ENCODE measurements at regions not wholly inside any gene's neighbourhood (a gene's known extent, or its start where the extent isn't known, plus 50 kb on each side); places are given as distances from the start of the nearest gene placed in this dataset.

- no peak for FAIRE-seq
- WGBS, 3 donors, result 84 to 92% (median 88%) methylated on average over 4 of the region's 4 CpGs
These were observed 543.1 kb upstream of the NECTIN3 start for GRCh38 chr3:110528305-110529121.

GRCh38 chr3:110530902-110531301 is 540.7 kb upstream of the NECTIN3 start:
- DNase-seq, result no peak
- no peaks in the 10 kb centered on the region for H3K27me3 ChIP-seq (ENCODE audit: control insufficient read depth in 3 of 3, insufficient read depth in 3 of 3, low read length in 3 of 3)
- 73 to 83% (median 74%) methylated on average over 2 of the region's 2 CpGs for WGBS, 3 donors
- no peak for FAIRE-seq
- no peak overlapping the region for H3K27ac ChIP-seq (ENCODE audit: low read depth in 1 of 3, low read length in 2 of 3)
- peaks cover 0 to 13% (median 0%) of the 10 kb centered on the region in 3 donors for H3K4me1 ChIP-seq (ENCODE audit: control insufficient read depth in 3 of 3, insufficient read depth in 2 of 3, low read depth in 1 of 3, low read length in 2 of 3)
- H3K9me3 ChIP-seq (ENCODE audit: control insufficient read depth in 2 of 2, insufficient read depth in 1 of 2, low read depth in 1 of 2, low read length in 1 of 2), result peaks cover 0 to 4% of the 10 kb centered on the region in 2 donors
- no peak overlapping the region for H3K4me3 ChIP-seq (ENCODE audit: low read depth in 1 of 3, low read length in 3 of 3)
- H3K36me3 ChIP-seq (ENCODE audit: control insufficient read depth in 3 of 3, insufficient read depth in 2 of 3, low read depth in 1 of 3, low read length in 3 of 3), result no peaks in the 10 kb centered on the region

More at GRCh38 chr3:110528305-110529121, 543.1 kb upstream of the NECTIN3 start:
- H3K27me3 ChIP-seq (ENCODE audit: control insufficient read depth in 3 of 3, insufficient read depth in 3 of 3, low read length in 3 of 3), result no peaks in the 10 kb centered on the region
- H3K9me3 ChIP-seq (ENCODE audit: control insufficient read depth in 2 of 2, insufficient read depth in 1 of 2, low read depth in 1 of 2, low read length in 1 of 2), result peaks cover 0 to 8% of the 10 kb centered on the region in 2 donors
- H3K36me3 ChIP-seq (ENCODE audit: control insufficient read depth in 3 of 3, insufficient read depth in 2 of 3, low read depth in 1 of 3, low read length in 3 of 3), result no peaks in the 10 kb centered on the region
- no peak overlapping the region for H3K27ac ChIP-seq (ENCODE audit: low read depth in 1 of 3, low read length in 2 of 3)
- H3K4me1 ChIP-seq (ENCODE audit: control insufficient read depth in 3 of 3, insufficient read depth in 2 of 3, low read depth in 1 of 3, low read length in 2 of 3), result peaks cover 0 to 10% (median 0%) of the 10 kb centered on the region in 3 donors
- no peak for DNase-seq
- H3K4me3 ChIP-seq (ENCODE audit: low read depth in 1 of 3, low read length in 3 of 3), result no peak overlapping the region

DNA sequence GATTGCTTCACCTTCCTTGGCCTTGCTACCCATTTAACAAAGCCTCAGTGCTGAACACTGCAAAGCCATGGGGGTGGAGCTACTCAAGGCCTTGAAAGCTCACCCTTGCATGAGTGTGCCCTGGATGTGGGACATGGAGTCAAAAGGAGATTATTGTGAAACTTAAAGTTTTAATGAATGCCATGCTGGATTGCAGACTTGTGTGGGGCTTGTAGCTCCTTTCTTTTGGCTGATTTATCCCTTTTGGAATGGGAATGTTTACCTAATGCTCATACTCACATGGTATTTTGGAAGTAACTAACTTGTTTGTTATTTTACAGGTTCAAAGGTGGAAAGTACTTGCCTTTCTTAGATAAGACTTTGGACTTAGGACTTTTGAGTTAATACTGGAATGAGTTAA is 538.5 kb upstream of the NECTIN3 start:
- H3K36me3 ChIP-seq (ENCODE audit: control insufficient read depth in 3 of 3, insufficient read depth in 2 of 3, low read depth in 1 of 3, low read length in 3 of 3), result no peaks in the 10 kb centered on the region
- H3K27ac ChIP-seq (ENCODE audit: low read depth in 1 of 3, low read length in 2 of 3), result no peak overlapping the region
- peaks cover 0 to 4% of the 10 kb centered on the region in 2 donors for H3K9me3 ChIP-seq (ENCODE audit: control insufficient read depth in 2 of 2, insufficient read depth in 1 of 2, low read depth in 1 of 2, low read length in 1 of 2)
- peaks cover 0 to 13% (median 0%) of the 10 kb centered on the region in 3 donors for H3K4me1 ChIP-seq (ENCODE audit: control insufficient read depth in 3 of 3, insufficient read depth in 2 of 3, low read depth in 1 of 3, low read length in 2 of 3)
- FAIRE-seq, result no peak
- no peak overlapping the region for H3K4me3 ChIP-seq (ENCODE audit: low read depth in 1 of 3, low read length in 3 of 3)
- no peaks in the 10 kb centered on the region for H3K27me3 ChIP-seq (ENCODE audit: control insufficient read depth in 3 of 3, insufficient read depth in 3 of 3, low read length in 3 of 3)
- DNase-seq, result peak; percentile 49

GRCh38 chr3:110542552-110543150 is 529.0 kb upstream of the NECTIN3 start:
- Histone ChIP-seq H3K27ac (ENCODE audit: low read depth in 1 of 3, low read length in 2 of 3) (no peak overlapping the region), H3K27me3 (ENCODE audit: control insufficient read depth in 3 of 3, insufficient read depth in 3 of 3, low read length in 3 of 3) (no peaks in the 10 kb centered on the region), H3K9me3 (ENCODE audit: control insufficient read depth in 2 of 2, insufficient read depth in 1 of 2, low read depth in 1 of 2, low read length in 1 of 2) (no peaks in the 10 kb centered on the region), H3K36me3 (ENCODE audit: control insufficient read depth in 3 of 3, insufficient read depth in 2 of 3, low read depth in 1 of 3, low read length in 3 of 3) (no peaks in the 10 kb centered on the region), H3K4me3 (ENCODE audit: low read depth in 1 of 3, low read length in 3 of 3) (no peak overlapping the region), H3K4me1 (ENCODE audit: control insufficient read depth in 3 of 3, insufficient read depth in 2 of 3, low read depth in 1 of 3, low read length in 2 of 3) (no peaks in the 10 kb centered on the region)
- 53 to 54% (median 54%) methylated on average over 3 of the region's 3 CpGs for WGBS, 3 donors
- FAIRE-seq, result no peak
- DNase-seq, result peak in 1 of 2 donors; percentile 46

- no peak for FAIRE-seq
- WGBS, 3 donors, result 93 to 100% (median 99%) methylated on average over 1 of the region's 1 CpG
These were observed 526.9 kb upstream of the NECTIN3 start for GRCh38 chr3:110544730-110545129.

DNA sequence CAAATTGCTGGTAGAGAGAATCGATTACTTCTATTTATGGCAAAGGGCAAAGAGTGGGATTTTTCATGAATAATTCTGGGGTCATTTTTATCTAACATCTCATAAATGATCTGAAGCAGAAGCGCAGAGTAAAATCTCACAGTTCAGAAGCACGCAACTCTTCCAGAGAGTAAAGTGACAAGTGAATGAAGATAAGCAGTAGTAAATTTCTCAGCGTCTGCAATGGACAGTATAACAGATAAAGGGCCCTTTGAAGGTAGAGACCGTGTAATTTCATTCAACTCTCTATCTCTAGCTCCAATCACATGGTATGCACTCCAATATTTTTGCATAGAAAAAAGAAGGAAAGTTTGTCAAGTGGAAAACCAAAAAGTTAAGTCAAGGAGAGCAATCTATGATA is 521.1 kb upstream of the NECTIN3 start:
- H3K27me3 ChIP-seq (ENCODE audit: control insufficient read depth in 3 of 3, insufficient read depth in 3 of 3, low read length in 3 of 3), result no peaks in the 10 kb centered on the region
- H3K36me3 ChIP-seq (ENCODE audit: control insufficient read depth in 3 of 3, insufficient read depth in 2 of 3, low read depth in 1 of 3, low read length in 3 of 3), result no peaks in the 10 kb centered on the region
- 12 to 39% (median 35%) methylated on average over 5 of the region's 5 CpGs for WGBS, 3 donors
- no peak overlapping the region for H3K27ac ChIP-seq (ENCODE audit: low read depth in 1 of 3, low read length in 2 of 3)
- H3K4me3 ChIP-seq (ENCODE audit: low read depth in 1 of 3, low read length in 3 of 3), result no peak overlapping the region
- DNase-seq (peak in 1 of 2 donors; percentile 27), FAIRE-seq (no peak)
- H3K9me3 ChIP-seq (ENCODE audit: control insufficient read depth in 2 of 2, insufficient read depth in 1 of 2, low read depth in 1 of 2, low read length in 1 of 2), result no peaks in the 10 kb centered on the region
- H3K4me1 ChIP-seq (ENCODE audit: control insufficient read depth in 3 of 3, insufficient read depth in 2 of 3, low read depth in 1 of 3, low read length in 2 of 3), result no peaks in the 10 kb centered on the region

More at GRCh38 chr3:110544730-110545129, 526.9 kb upstream of the NECTIN3 start:
- Histone ChIP-seq H3K4me3 (ENCODE audit: low read depth in 1 of 3, low read length in 3 of 3) (no peak overlapping the region), H3K36me3 (ENCODE audit: control insufficient read depth in 3 of 3, insufficient read depth in 2 of 3, low read depth in 1 of 3, low read length in 3 of 3) (no peaks in the 10 kb centered on the region), H3K9me3 (ENCODE audit: control insufficient read depth in 2 of 2, insufficient read depth in 1 of 2, low read depth in 1 of 2, low read length in 1 of 2) (no peaks in the 10 kb centered on the region), H3K27me3 (ENCODE audit: control insufficient read depth in 3 of 3, insufficient read depth in 3 of 3, low read length in 3 of 3) (no peaks in the 10 kb centered on the region), H3K27ac (ENCODE audit: low read depth in 1 of 3, low read length in 2 of 3) (no peak overlapping the region), H3K4me1 (ENCODE audit: control insufficient read depth in 3 of 3, insufficient read depth in 2 of 3, low read depth in 1 of 3, low read length in 2 of 3) (no peaks in the 10 kb centered on the region)
- no peak for DNase-seq

GRCh38 chr3:110562621-110563020 is 509.0 kb upstream of the NECTIN3 start:
- 90 to 93% (median 91%) methylated on average over 1 of the region's 1 CpG for WGBS, 3 donors
- no peak for DNase-seq

DNA sequence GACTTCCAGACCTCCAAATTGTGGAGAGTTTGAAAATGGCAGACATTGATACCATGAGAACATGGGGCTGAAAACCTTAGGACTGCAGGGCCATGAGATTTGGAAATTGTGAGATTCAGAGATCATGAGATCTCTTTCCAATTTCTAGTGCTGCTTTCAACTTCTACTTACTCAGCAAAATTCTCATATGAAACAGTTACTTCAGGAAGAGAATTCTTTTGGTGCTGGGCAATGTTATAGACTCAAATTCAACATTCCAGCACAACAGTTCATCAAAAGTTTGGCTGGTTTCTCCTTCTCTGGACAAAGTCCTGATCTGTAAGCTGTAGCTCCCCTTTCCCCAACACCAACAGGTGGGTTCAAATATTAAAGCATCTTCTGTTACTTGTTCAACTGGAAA is 506.9 kb upstream of the NECTIN3 start:
- no peak overlapping the region for H3K4me3 ChIP-seq (ENCODE audit: low read depth in 1 of 3, low read length in 3 of 3)
- peaks cover 0 to 11% of the 10 kb centered on the region in 2 donors for H3K9me3 ChIP-seq (ENCODE audit: control insufficient read depth in 2 of 2, insufficient read depth in 1 of 2, low read depth in 1 of 2, low read length in 1 of 2)
- DNase-seq (no peak), FAIRE-seq (no peak)
- no peak overlapping the region for H3K27ac ChIP-seq (ENCODE audit: low read depth in 1 of 3, low read length in 2 of 3)
- H3K4me1 ChIP-seq (ENCODE audit: control insufficient read depth in 3 of 3, insufficient read depth in 2 of 3, low read depth in 1 of 3, low read length in 2 of 3), result no peaks in the 10 kb centered on the region
- H3K36me3 ChIP-seq (ENCODE audit: control insufficient read depth in 3 of 3, insufficient read depth in 2 of 3, low read depth in 1 of 3, low read length in 3 of 3), result no peaks in the 10 kb centered on the region
- H3K27me3 ChIP-seq (ENCODE audit: control insufficient read depth in 3 of 3, insufficient read depth in 3 of 3, low read length in 3 of 3), result no peaks in the 10 kb centered on the region

More at GRCh38 chr3:110562621-110563020, 509.0 kb upstream of the NECTIN3 start:
- peaks cover 0 to 11% of the 10 kb centered on the region in 2 donors for H3K9me3 ChIP-seq (ENCODE audit: control insufficient read depth in 2 of 2, insufficient read depth in 1 of 2, low read depth in 1 of 2, low read length in 1 of 2)
- no peaks in the 10 kb centered on the region for H3K4me1 ChIP-seq (ENCODE audit: control insufficient read depth in 3 of 3, insufficient read depth in 2 of 3, low read depth in 1 of 3, low read length in 2 of 3)
- H3K4me3 ChIP-seq (ENCODE audit: low read depth in 1 of 3, low read length in 3 of 3), result no peak overlapping the region
- no peaks in the 10 kb centered on the region for H3K27me3 ChIP-seq (ENCODE audit: control insufficient read depth in 3 of 3, insufficient read depth in 3 of 3, low read length in 3 of 3)
- no peak for FAIRE-seq
- no peaks in the 10 kb centered on the region for H3K36me3 ChIP-seq (ENCODE audit: control insufficient read depth in 3 of 3, insufficient read depth in 2 of 3, low read depth in 1 of 3, low read length in 3 of 3)
- H3K27ac ChIP-seq (ENCODE audit: low read depth in 1 of 3, low read length in 2 of 3), result no peak overlapping the region

All from small intestine (tissue), 7 donors.